Mesendoderm (in vitro differentiated cells): ENCODE measurements at regions not wholly inside any gene's neighbourhood (a gene's known extent, or its start where the extent isn't known, plus 50 kb on each side); places are given as distances from the start of the nearest gene placed in this dataset.

Source experiments
- DNase-seq: peaks from one replicate; pipeline ENCODE4 v3.0.0; 2013
- H2AK5ac ChIP-seq: 2 replicates; pipeline ENCODE4 v1.6.1; 2013; ENCODE audit warnings: low read length, inconsistent platforms
- H2BK120ac ChIP-seq: 2 replicates; pipeline ENCODE4 v1.6.1; 2013; ENCODE audit warnings: low read depth, mild to moderate bottlenecking, low read length, moderate library complexity, mixed read lengths
- H2BK15ac ChIP-seq: replicated peaks from 2 replicates; pipeline ENCODE4 v1.6.1; 2013; ENCODE audit warnings: low read depth, mild to moderate bottlenecking, moderate library complexity
- H2BK5ac ChIP-seq: 2 replicates; pipeline ENCODE4 v1.6.1; 2013; ENCODE audit warnings: low read length, inconsistent platforms
- H3K18ac ChIP-seq: 2 replicates; pipeline ENCODE4 v1.6.1; 2013; ENCODE audit warnings: mild to moderate bottlenecking, low read length, mixed read lengths
- H3K23ac ChIP-seq: one replicate; pipeline ENCODE4 v1.6.1; 2013; ENCODE audit warnings: low read length
- H3K27ac ChIP-seq: 2 replicates; pipeline ENCODE4 v1.5.1; 2013; ENCODE audit warnings: low read depth, mild to moderate bottlenecking, inconsistent platforms, low read length, moderate library complexity
- H3K27me3 ChIP-seq: 2 replicates; pipeline ENCODE4 v1.6.1; 2013; ENCODE audit warnings: low read length, control low read depth, mild to moderate bottlenecking, inconsistent platforms; ENCODE audit not compliant: insufficient read depth, poor library complexity
- H3K36me3 ChIP-seq: 2 replicates; pipeline ENCODE4 v1.6.1; 2013; ENCODE audit warnings: low read length, inconsistent platforms; ENCODE audit not compliant: control insufficient read depth, insufficient read depth
- H3K4ac ChIP-seq: one replicate; pipeline ENCODE4 v1.6.1; 2013; ENCODE audit warnings: low read depth, mild to moderate bottlenecking, low read length, moderate library complexity
- H3K4me1 ChIP-seq: 2 replicates; pipeline ENCODE4 v1.6.1; 2013; ENCODE audit warnings: low read depth, low read length, inconsistent platforms; ENCODE audit not compliant: control insufficient read depth
- H3K4me2 ChIP-seq: 2 replicates; pipeline ENCODE4 v1.6.1; 2013; ENCODE audit warnings: low read length
- H3K4me3 ChIP-seq: 2 replicates; pipeline ENCODE4 v1.5.1; 2013; ENCODE audit warnings: mild to moderate bottlenecking, low read length
- H3K56ac ChIP-seq: one replicate; pipeline ENCODE4 v1.6.1; 2013; ENCODE audit warnings: low read length
- H3K79me1 ChIP-seq: 2 replicates; pipeline ENCODE4 v1.6.1; 2013; ENCODE audit warnings: low read length, inconsistent platforms
- H3K79me2 ChIP-seq: 2 replicates; pipeline ENCODE4 v1.6.1; 2013; ENCODE audit warnings: mild to moderate bottlenecking, low read length; ENCODE audit not compliant: control insufficient read depth, insufficient read depth
- H3K9ac ChIP-seq: 2 replicates; pipeline ENCODE4 v1.6.1; 2013; ENCODE audit warnings: low read length, inconsistent platforms
- H4K5ac ChIP-seq: one replicate; pipeline ENCODE4 v1.6.1; 2013; ENCODE audit warnings: low read length
- H4K8ac ChIP-seq: one replicate; pipeline ENCODE4 v1.6.1; 2013; ENCODE audit warnings: low read depth, mild to moderate bottlenecking, control low read depth, low read length, moderate library complexity
- WGBS: extraction: QIAGEN DNeasy Blood & Tissue Kit; methylation state at CpG from one replicate; pipeline ENCODE4 v1.1.7; 2013; ENCODE audit warnings: low lambda C conversion rate, missing lambda C conversion rate; ENCODE audit not compliant: insufficient coverage; ENCODE audit errors: extremely low coverage; 5-methylcytosine and 5-hydroxymethylcytosine counted together

DNA sequence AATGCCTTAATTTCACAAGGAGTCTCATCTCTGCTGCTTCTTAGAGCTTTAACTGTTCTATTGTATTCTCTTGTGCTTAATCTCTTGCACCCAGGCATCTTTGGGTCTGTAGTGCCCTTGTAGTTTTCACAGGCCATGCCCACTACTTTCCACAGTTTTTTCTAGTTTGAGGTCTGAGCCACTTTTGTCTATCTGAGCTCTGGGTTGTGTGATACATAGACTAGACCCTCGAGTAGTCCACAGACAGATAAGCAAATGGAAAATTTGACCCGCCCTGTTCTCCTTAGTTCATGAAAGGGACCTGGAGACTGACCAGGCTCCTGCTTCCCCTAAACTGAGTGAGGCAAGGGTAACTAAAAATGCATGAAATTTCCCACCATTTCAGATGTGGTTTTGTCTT is 466.8 kb upstream of the ZEB2 start:
- Histone ChIP-seq H2BK5ac (no peak overlapping the region), H3K23ac (no peak overlapping the region), H3K56ac (no peak overlapping the region), H3K9ac (no peak overlapping the region), H3K18ac (no peak overlapping the region), H3K27me3 (no peaks in the 10 kb centered on the region), H3K79me2 (no peaks in the 10 kb centered on the region), H2BK15ac (no peak overlapping the region), H3K36me3 (no peaks in the 10 kb centered on the region), H4K5ac (no peak overlapping the region), H2BK120ac (no peak overlapping the region), H3K4me3 (no peak overlapping the region), H3K27ac (no peak overlapping the region), H4K8ac (no peak overlapping the region), H2AK5ac (no peak overlapping the region), H3K79me1 (no peaks in the 10 kb centered on the region), H3K4ac (no peak overlapping the region), H3K4me2 (no peak overlapping the region), H3K4me1 (no peaks in the 10 kb centered on the region)
- DNase-seq = no peak
- no CpG with 5 or more reads among the region's 2 CpGs for WGBS

- Histone ChIP-seq H3K27ac (no peak overlapping the region), H3K56ac (no peak overlapping the region), H2BK120ac (no peak overlapping the region), H2BK5ac (no peak overlapping the region), H2BK15ac (no peak overlapping the region), H3K79me1 (no peaks in the 10 kb centered on the region), H3K36me3 (no peaks in the 10 kb centered on the region), H3K79me2 (no peaks in the 10 kb centered on the region), H3K4me3 (no peak overlapping the region), H4K8ac (no peak overlapping the region), H3K9ac (no peak overlapping the region), H3K23ac (no peak overlapping the region), H3K4me1 (no peaks in the 10 kb centered on the region), H3K4me2 (no peak overlapping the region), H3K4ac (no peak overlapping the region), H3K27me3 (no peaks in the 10 kb centered on the region), H2AK5ac (no peak overlapping the region), H4K5ac (no peak overlapping the region), H3K18ac (no peak overlapping the region)
- no peak for DNase-seq
- WGBS = no CpG with 5 or more reads among the region's 1 CpG
Measured at GRCh38 chr2:144984038-144984437, 464.1 kb upstream of the ZEB2 start.

DNA sequence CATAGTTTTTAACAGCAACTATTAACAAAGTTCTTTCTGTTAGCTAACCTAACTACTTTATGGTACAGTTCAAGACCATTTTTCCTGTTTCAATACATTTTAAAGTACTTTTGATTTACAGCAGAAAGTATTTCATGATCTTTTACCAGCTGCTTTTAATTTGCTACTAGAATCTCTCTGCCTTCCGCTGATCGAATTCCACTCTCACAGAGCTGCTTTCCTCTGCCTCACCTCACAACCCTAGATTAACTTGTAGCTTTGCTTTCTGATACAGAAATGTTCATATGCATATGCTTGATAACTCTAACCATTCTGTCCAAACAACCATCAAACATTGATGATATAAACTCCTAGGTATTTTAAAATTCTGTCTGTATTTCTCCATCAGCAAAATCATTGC is 463.2 kb upstream of the ZEB2 start:
- Histone ChIP-seq H3K9ac (no peak overlapping the region), H2BK15ac (no peak overlapping the region), H3K56ac (no peak overlapping the region), H3K79me1 (no peaks in the 10 kb centered on the region), H3K27ac (no peak overlapping the region), H3K4me1 (no peaks in the 10 kb centered on the region), H2BK120ac (no peak overlapping the region), H3K36me3 (no peaks in the 10 kb centered on the region), H3K4ac (no peak overlapping the region), H3K23ac (no peak overlapping the region), H2BK5ac (no peak overlapping the region), H3K4me3 (no peak overlapping the region), H4K5ac (no peak overlapping the region), H2AK5ac (no peak overlapping the region), H3K79me2 (no peaks in the 10 kb centered on the region), H3K4me2 (no peak overlapping the region), H3K18ac (no peak overlapping the region), H3K27me3 (no peaks in the 10 kb centered on the region), H4K8ac (no peak overlapping the region)
- WGBS = no CpG with 5 or more reads among the region's 2 CpGs
- no peak for DNase-seq

- no peak for DNase-seq
- Histone ChIP-seq H3K4ac (no peak overlapping the region), H3K4me2 (no peak overlapping the region), H4K5ac (no peak overlapping the region), H3K23ac (no peak overlapping the region), H2BK120ac (no peak overlapping the region), H3K79me2 (no peaks in the 10 kb centered on the region), H2BK5ac (no peak overlapping the region), H3K18ac (no peak overlapping the region), H3K4me1 (no peaks in the 10 kb centered on the region), H2BK15ac (no peak overlapping the region), H3K56ac (no peak overlapping the region), H3K4me3 (no peak overlapping the region), H3K9ac (no peak overlapping the region), H3K27me3 (no peaks in the 10 kb centered on the region), H2AK5ac (no peak overlapping the region), H3K79me1 (no peaks in the 10 kb centered on the region), H3K27ac (no peak overlapping the region), H3K36me3 (no peaks in the 10 kb centered on the region), H4K8ac (no peak overlapping the region)
- no CpG with 5 or more reads among the region's 2 CpGs for WGBS
Measured at GRCh38 chr2:144982481-144982880, 462.6 kb upstream of the ZEB2 start.

DNA sequence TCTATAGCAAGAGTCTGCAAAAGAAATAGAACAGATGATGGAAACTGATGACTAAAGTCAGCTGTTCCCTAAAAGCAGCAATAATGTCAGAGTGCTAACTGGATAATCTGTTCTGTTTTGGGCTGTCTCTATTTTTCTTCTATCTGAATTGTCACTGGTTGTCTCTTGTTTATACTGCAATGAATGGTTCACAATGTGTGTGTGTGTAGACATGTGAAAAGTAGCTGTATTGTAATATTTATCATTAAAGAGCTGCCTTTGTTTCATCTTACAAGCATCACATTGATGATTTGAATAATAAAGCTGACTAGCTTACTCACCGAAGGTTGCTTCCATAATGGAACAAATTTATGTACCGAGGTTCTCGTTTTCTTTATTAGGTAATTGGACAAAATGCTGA is 456.0 kb upstream of the ZEB2 start:
- Histone ChIP-seq H3K27me3 (no peaks in the 10 kb centered on the region), H3K4ac (no peak overlapping the region), H3K4me1 (no peaks in the 10 kb centered on the region), H3K36me3 (no peaks in the 10 kb centered on the region), H3K18ac (no peak overlapping the region), H3K27ac (no peak overlapping the region), H3K56ac (no peak overlapping the region), H2BK5ac (no peak overlapping the region), H3K4me2 (no peak overlapping the region), H3K79me1 (no peaks in the 10 kb centered on the region), H3K4me3 (no peak overlapping the region), H2AK5ac (no peak overlapping the region), H2BK120ac (no peak overlapping the region), H3K23ac (no peak overlapping the region), H4K5ac (no peak overlapping the region), H3K9ac (no peak overlapping the region), H2BK15ac (no peak overlapping the region), H4K8ac (no peak overlapping the region), H3K79me2 (no peaks in the 10 kb centered on the region)
- no peak for DNase-seq
- no CpG with 5 or more reads among the region's 3 CpGs for WGBS

DNA sequence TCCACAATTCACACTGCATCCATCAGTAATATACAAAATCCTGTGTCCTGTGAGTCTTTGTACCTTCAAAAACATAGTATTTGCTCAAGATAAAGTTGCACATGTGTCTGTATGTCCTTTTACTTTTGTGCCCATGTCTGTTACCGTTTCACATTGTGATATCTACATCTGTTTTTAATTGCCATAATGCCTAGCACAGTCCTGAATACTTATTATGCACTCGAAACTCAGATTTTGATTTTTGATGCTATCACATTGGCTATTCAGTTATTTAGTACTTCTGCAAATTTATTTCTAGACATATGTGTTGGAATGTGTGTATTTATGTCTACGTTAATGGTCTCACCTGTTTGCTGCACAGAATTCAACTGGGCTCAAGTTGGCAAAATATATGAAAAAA is 452.8 kb upstream of the ZEB2 start:
- Histone ChIP-seq H3K18ac (no peak overlapping the region), H3K27ac (no peak overlapping the region), H3K9ac (no peak overlapping the region), H3K4me2 (no peak overlapping the region), H2BK5ac (no peak overlapping the region), H3K36me3 (no peaks in the 10 kb centered on the region), H4K5ac (no peak overlapping the region), H3K56ac (no peak overlapping the region), H2AK5ac (no peak overlapping the region), H3K4ac (no peak overlapping the region), H3K23ac (no peak overlapping the region), H3K4me3 (no peak overlapping the region), H3K27me3 (no peaks in the 10 kb centered on the region), H3K79me1 (no peaks in the 10 kb centered on the region), H4K8ac (no peak overlapping the region), H2BK15ac (no peak overlapping the region), H3K79me2 (no peaks in the 10 kb centered on the region), H3K4me1 (no peaks in the 10 kb centered on the region), H2BK120ac (no peak overlapping the region)
- WGBS = no CpG with 5 or more reads among the region's 3 CpGs
- no peak for DNase-seq
